ENCODE measurements at regions not wholly inside any gene's neighbourhood (a gene's known extent, or its start where the extent isn't known, plus 50 kb on each side); places are given as distances from the start of the nearest gene placed in this dataset.

GRCh38 chr2:208609166-208609804 is 202.7 kb downstream of the PTH2R start:
- WGBS, 2 experiments (ENCODE audit: extremely low coverage in 1 of 2, insufficient coverage in 1 of 2, insufficient read length in 1 of 2, insufficient replicate concordance in 2 of 2, low coverage in 1 of 2, low lambda C conversion rate in 2 of 2, missing lambda C conversion rate in 1 of 2) = 91% methylated on average over 2 of the region's 2 CpGs; no CpG with 5 or more reads in 1 of the 2 experiments

More at GRCh38 chr2:208609166-208609804, 202.7 kb downstream of the PTH2R start:
- CTCF ChIA-PET (ENCODE audit: partially characterized antibody) = interaction anchor here (1.4 kb wide), 1 partner anchor 38 kb away, joined by 3 read pairs; no protein-coding TSS in a partner anchor
- H3K18ac ChIP-seq (ENCODE audit: extremely low read depth, low read length) = no peak overlapping the region
- H3K14ac ChIP-seq (ENCODE audit: insufficient read length) = no peak overlapping the region
- no peaks in the 10 kb centered on the region for H3K79me1 ChIP-seq (ENCODE audit: low read depth, low read length)
- H3K27ac ChIP-seq (ENCODE audit: low read depth, low read length) = no peak overlapping the region
- no peak for DNase-seq (ENCODE audit: low read depth in 1 of 2, low spot score in 2 of 2)
- no peaks in the 10 kb centered on the region for H3K36me3 ChIP-seq (ENCODE audit: control insufficient read depth in 2 of 4, insufficient read depth in 4 of 4, low read length in 3 of 4)
- no peak overlapping the region for H2BK20ac ChIP-seq (ENCODE audit: low read length)
- no peak overlapping the region for H2AFZ ChIP-seq (ENCODE audit: low read length)
- no peak overlapping the region for H4K5ac ChIP-seq (ENCODE audit: insufficient read length, low read depth, low read length)
- no peak overlapping the region for H2AK5ac ChIP-seq (ENCODE audit: low read depth, low read length)
- no peaks in the 10 kb centered on the region for H3K27me3 ChIP-seq (replicated peaks in 1 of 4; ENCODE audit: control insufficient read depth in 3 of 4, extremely low read depth in 1 of 4, insufficient read depth in 3 of 4, low read length in 3 of 4)
- H3K23me2 ChIP-seq (ENCODE audit: low read depth, low read length) = no peaks in the 10 kb centered on the region
- FAIRE-seq = no peak
- H2BK120ac ChIP-seq (replicated peaks; ENCODE audit: low read depth, low read length) = no peak overlapping the region
- H3K56ac ChIP-seq (replicated peaks; ENCODE audit: insufficient read length, low read depth, low read length) = no peak overlapping the region
- H3K4me3 ChIP-seq (ENCODE audit: extremely low read depth in 1 of 4, insufficient read depth in 2 of 4, low read depth in 3 of 4, low read length in 4 of 4) = no peak overlapping the region
- no peaks in the 10 kb centered on the region for H4K20me1 ChIP-seq (replicated peaks in 1 of 2; ENCODE audit: control insufficient read depth in 1 of 2, insufficient read depth in 2 of 2, low read length in 2 of 2)
- H3K23ac ChIP-seq (ENCODE audit: insufficient read length) = no peak overlapping the region
- TF ChIP-seq, protein P1, sequence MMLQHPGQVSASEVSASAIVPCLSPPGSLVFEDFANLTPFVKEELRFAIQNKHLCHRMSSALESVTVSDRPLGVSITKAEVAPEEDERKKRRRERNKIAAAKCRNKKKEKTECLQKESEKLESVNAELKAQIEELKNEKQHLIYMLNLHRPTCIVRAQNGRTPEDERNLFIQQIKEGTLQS (IDR thresholded peaks at IDR 0.05; ENCODE audit: insufficient read depth, low read depth, low read length) = no peak
- TF ChIP-seq GABPA (IDR thresholded peaks at IDR 0.05; ENCODE audit: borderline replicate concordance, insufficient read depth, low read length) = no peak
- no peak for TF ChIP-seq CHD1 (IDR thresholded peaks at IDR 0.05; ENCODE audit: low read depth, low read length)
- H4K91ac ChIP-seq (replicated peaks; ENCODE audit: insufficient read length, low read length) = no peak overlapping the region
- no peak overlapping the region for H3K4ac ChIP-seq (replicated peaks; ENCODE audit: insufficient read length, low read depth, low read length)
- H3K79me2 ChIP-seq (ENCODE audit: control insufficient read depth in 1 of 2, insufficient read depth in 2 of 2, low read length in 2 of 2) = no peaks in the 10 kb centered on the region
- no peak overlapping the region for H3K4me2 ChIP-seq (ENCODE audit: insufficient read depth in 1 of 2, low read depth in 2 of 2, low read length in 2 of 2)
- POLR2A ChIA-PET (ENCODE audit: partially characterized antibody) = no interaction called here
- no peak overlapping the region for H2BK15ac ChIP-seq (ENCODE audit: low read length)
- H2BK5ac ChIP-seq (ENCODE audit: low read depth, low read length) = no peak overlapping the region
- H4K8ac ChIP-seq (ENCODE audit: extremely low read depth, insufficient read depth, low read length) = no peak overlapping the region
- H3K4me1 ChIP-seq (replicated peaks in 1 of 4; ENCODE audit: control insufficient read depth in 3 of 4, insufficient read depth in 4 of 4, low read length in 3 of 4) = no peaks in the 10 kb centered on the region
- 0 out of 4 replicates have a peak, but pooled peaks cover 0 to 3% of the 10 kb centered on the region in 2 experiments for H3K9me3 ChIP-seq (ENCODE audit: insufficient read depth in 2 of 2, low read depth in 1 of 2, low read length in 1 of 2)
- H3K9ac ChIP-seq (replicated peaks in 1 of 4; ENCODE audit: extremely low read depth in 1 of 4, low read depth in 3 of 4, low read length in 3 of 4) = no peak overlapping the region
- no peak overlapping the region for H2BK12ac ChIP-seq (ENCODE audit: low read depth, low read length)
